ENCODE measurements at regions not wholly inside any gene's neighbourhood (a gene's known extent, or its start where the extent isn't known, plus 50 kb on each side); places are given as distances from the start of the nearest gene placed in this dataset.
"Not testable (repeated sequence)": the region's sequence is repeated elsewhere in the genome, so short reads cannot be mapped to it uniquely, and the experiment has no call there.

GRCh38 chr10:32139223-32140073 lies 83.2 kb upstream of the KIF5B start:
- no peak for DNase-seq

DNA sequence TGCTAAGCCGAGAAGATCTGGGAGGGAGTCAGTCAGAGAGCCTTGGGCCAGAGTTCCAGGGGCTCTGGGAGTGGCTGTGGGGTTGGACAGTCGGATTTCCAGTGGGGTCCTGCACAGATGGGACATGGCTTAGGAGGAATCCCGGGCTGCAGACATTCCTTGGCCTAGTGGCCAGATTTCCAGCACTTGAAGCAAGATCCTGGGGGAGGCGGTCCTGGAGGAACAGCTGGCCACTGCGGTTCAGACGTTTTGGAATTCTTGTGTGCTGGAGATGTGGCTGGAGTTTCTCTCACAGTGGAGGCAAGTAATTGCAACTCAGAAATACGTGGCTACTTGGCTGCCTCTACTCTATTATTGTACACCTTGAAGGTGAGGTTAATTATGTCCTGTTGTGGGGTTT lies 80.7 kb upstream of the KIF5B start:
- DNase-seq = not testable (repeated sequence)

GRCh38 chr10:32135796-32136195 lies 79.6 kb upstream of the KIF5B start:
- not testable (repeated sequence) for DNase-seq

- no peak for DNase-seq
These were observed 76.2 kb upstream of the KIF5B start for GRCh38 chr10:32132357-32132946.

- no peak for DNase-seq
These were observed 75.2 kb upstream of the KIF5B start for GRCh38 chr10:32131388-32131787.

DNA sequence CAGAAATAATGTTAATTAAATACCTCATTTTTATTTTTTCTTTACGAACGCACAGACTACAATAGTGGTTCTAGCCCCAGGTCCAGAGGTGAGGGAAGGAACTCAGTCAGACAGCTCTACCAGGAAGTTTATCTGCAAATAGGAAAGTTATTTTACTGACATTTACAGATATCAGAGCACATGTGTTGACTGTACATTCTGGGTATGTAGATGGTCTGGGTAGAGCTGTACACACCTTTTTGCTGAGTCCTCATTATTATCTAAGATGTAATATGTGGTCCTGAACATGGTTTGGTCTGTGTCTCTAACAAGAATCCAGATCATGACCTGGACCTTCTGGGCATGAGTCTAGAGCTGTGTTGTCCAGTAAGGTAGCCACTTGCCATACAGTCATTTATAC lies 74.6 kb upstream of the KIF5B start:
- no peak for DNase-seq

DNA sequence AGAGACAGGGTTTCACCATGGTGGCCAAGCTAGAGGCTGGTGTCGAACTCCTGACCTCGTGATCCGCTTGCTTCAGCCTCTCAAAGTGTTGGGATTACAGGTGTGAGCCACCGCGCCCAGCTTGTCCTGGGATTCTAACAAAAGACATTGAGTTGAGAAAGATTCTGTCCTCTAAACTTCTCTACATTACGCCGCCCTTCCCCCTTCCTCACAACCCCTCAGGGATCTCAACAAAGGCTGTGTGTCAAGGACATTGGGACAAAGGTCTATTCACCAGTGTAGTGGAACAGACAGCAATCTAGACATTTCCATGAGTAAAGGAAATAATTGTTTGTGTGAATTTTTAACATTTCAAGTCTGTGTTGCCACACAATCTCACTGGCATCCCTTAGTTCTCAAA lies 68.8 kb upstream of the KIF5B start:
- DNase-seq = no peak

DNA sequence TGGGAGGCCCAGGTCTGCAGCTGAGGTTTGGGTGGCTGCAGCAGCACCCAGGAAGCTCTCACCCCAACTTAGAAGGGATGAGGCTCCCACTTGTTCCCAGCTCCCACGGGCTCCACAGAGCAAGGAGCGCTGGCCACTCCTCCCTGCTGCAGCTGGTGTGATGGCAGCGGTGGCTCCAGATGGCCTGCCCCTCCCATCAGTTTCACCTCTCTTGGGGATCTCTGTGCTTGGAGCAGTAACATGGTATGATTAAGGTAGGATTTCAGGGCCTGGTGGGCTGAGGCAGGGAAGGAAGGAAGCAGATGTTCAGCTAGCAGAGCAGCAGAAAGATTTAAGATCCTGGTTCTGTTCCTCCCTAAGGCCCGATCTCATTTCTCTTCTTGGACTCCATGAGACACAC lies 66.8 kb upstream of the KIF5B start:
- no peak for DNase-seq

DNA sequence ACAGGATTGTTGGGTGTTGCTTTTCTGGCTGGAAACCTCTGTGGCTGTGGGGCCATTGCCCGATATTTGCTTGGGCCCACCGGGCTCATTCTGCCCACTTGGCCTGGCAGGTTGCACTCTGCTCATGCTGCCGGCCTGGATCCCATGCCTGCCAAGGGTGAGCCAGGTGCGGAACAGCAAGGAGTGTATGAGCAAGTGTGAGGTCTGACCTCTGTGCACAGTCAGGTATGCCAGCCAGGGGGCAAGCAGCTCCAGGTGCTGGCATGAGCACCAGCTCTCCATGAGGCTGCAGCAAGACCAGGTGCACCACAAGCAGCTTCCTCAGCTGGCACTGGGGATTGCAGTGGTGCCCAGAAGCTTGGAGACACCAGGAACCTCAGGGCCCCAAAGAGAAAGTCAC lies 65.4 kb upstream of the KIF5B start:
- DNase-seq = no peak

- DNase-seq = no peak
These were observed 63.9 kb upstream of the KIF5B start for GRCh38 chr10:32120147-32120546.

DNA sequence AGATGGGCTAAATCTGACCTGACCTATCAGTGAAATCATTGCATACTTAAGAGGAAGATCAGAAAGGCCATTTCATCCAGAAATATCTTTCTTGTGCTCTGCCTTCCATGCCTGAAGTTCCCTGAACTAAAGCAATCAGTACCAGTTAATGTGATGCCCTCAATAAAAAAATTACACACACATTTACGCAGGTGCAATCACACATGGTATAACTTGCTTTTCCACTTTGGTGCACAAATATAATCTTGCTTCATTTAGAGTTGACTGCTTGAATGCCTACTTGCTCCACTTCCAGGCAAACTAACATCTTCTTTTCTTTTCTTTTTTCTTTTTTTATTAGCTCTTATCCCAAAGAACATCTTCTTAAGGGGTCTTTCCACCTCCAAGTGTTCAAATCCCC lies 58.3 kb upstream of the KIF5B start:
- DNase-seq = no peak

- DNase-seq = no peak
These were observed 55.8 kb upstream of the KIF5B start for GRCh38 chr10:32112055-32112454.

- DNase-seq = no peak
These were observed 55.4 kb upstream of the KIF5B start for GRCh38 chr10:32111585-32111984.

- DNase-seq = no peak
These were observed 54.6 kb upstream of the KIF5B start for GRCh38 chr10:32110790-32111189.

- no peak for DNase-seq
These were observed 53.4 kb upstream of the KIF5B start for GRCh38 chr10:32109603-32110002.

Measured in activated gamma-delta T cell treated with Interleukin-2 at 50 U/mL for 16 hours (primary cell).